ENCODE measurements at regions not wholly inside any gene's neighbourhood (a gene's known extent, or its start where the extent isn't known, plus 50 kb on each side); places are given as distances from the start of the nearest gene placed in this dataset.

DNA sequence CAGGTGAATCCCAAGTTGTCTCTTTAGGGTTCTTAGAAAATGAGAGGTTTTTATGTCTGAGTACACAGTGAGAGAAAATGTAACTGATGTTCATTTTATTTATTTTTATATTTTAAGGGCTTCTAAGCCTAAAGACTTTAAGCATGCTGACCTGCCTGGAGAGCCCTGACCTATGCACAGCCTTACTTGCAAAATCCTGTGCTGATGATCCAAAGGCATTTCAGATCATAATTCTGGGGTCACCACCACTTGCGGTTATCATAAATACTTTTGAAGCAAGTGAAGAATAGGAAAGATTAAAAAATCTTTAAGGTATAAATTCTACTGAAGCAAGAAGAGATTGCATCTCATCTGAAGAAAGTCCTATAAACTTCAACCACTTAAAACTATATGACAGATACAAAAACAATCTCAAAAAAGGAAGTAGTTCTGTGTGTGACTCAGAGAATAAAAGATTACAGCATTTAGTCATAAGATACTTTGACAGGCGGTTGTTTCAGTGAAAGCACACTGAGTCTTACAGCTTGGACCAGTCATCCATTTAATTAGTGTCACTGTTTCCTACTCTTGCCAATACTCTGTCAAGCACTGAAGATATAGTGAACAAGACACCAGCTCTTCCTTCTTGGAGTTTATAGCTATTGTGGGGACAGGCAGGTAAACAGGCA is 245.2 kb upstream of the DIPK2B start:
- TF ChIP-seq, protein P1, sequence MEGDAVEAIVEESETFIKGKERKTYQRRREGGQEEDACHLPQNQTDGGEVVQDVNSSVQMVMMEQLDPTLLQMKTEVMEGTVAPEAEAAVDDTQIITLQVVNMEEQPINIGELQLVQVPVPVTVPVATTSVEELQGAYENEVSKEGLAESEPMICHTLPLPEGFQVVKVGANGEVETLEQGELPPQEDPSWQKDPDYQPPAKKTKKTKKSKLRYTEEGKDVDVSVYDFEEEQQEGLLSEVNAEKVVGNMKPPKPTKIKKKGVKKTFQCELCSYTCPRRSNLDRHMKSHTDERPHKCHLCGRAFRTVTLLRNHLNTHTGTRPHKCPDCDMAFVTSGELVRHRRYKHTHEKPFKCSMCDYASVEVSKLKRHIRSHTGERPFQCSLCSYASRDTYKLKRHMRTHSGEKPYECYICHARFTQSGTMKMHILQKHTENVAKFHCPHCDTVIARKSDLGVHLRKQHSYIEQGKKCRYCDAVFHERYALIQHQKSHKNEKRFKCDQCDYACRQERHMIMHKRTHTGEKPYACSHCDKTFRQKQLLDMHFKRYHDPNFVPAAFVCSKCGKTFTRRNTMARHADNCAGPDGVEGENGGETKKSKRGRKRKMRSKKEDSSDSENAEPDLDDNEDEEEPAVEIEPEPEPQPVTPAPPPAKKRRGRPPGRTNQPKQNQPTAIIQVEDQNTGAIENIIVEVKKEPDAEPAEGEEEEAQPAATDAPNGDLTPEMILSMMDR (conservative IDR thresholded peaks at IDR 0.05; ENCODE audit: low read depth): no peak
- peak; percentile 39 for DNase-seq (ENCODE audit: low spot score)
- peak overlapping the region; percentile 51; the same call in 1 of the 2 replicates for H3K27ac ChIP-seq
- CTCF ChIA-PET: interaction anchor here (0.6 kb wide), 2 partner anchors 61 to 206 kb away, joined by 3 read pairs; no protein-coding TSS in a partner anchor
- POLR2A ChIA-PET (ENCODE audit: low non-redundant PET): no interaction called here

DNA sequence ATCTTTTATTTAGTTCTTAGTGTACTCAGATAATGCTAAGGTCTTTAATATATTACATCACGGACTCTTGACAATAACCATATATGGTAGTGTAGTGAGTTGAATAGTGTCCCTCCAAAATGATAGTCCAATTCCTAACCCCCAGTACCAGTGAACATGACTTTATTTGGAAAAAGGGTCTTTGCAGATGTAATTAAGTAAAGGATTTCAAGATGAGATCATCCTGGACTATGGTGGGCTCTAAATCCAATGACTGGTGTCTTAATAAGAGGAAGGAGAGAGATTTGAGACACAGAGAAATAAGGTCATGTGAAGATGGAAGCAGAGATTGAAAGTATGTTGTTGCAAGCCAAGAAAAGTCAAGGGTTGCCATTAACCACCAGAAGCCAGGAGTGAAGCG is 236.5 kb upstream of the DIPK2B start:
- DNase-seq (ENCODE audit: low spot score): no peak
- H3K27ac ChIP-seq: no peak overlapping the region
- POLR2A ChIA-PET (ENCODE audit: low non-redundant PET): no interaction called here
- CTCF ChIA-PET: interaction anchor here (0.6 kb wide), 1 partner anchor 18 kb away, joined by 4 read pairs; no protein-coding TSS in a partner anchor
- TF ChIP-seq, protein P1 (conservative IDR thresholded peaks at IDR 0.05; ENCODE audit: low read depth): no peak

DNA sequence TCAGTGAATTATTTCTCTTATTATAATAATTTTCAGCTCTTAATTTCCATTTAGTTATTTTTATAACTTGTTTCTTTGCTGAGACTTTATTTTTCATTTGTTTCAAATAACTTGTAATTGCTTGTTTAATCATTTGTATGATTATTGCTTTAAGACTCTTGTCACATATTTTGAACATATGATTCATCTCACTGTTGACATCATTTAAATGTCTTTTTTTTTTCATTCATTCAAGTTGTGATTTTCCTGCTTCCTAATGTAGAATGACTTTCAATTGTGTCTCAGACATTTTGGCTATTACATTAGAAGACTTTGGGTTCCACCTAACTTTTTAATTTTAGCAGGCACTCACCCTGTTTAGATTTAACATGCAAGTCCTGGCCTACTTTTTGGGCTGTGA is 234.8 kb upstream of the DIPK2B start:
- TF ChIP-seq, protein P1 (conservative IDR thresholded peaks at IDR 0.05; ENCODE audit: low read depth): no peak
- CTCF ChIA-PET: interaction anchor here (0.7 kb wide), 1 partner anchor 796 kb away, joined by 5 read pairs; no protein-coding TSS in a partner anchor
- no peak for DNase-seq (ENCODE audit: low spot score)
- no peak overlapping the region for H3K27ac ChIP-seq
- POLR2A ChIA-PET (ENCODE audit: low non-redundant PET): no interaction called here

DNA sequence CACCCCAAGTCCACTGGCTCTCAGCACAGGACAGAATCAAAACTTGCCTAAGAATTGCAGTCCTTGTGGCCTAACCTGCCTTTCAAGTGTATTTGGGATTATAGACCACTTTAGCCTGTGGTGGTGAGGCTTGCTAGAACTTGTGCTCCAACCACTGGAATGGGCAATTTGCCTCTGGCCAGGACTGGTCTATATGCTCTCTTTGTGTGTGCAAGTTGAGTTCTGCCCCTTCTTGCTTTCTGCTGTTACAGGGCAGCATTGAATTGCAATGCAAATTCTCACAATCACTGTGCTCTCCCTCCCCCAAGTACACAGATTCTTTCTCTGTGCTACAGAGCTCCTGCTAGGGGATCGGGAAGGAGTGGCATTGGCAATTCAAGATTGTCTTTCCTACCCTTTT is 233.6 kb upstream of the DIPK2B start:
- TF ChIP-seq, protein P1 (conservative IDR thresholded peaks at IDR 0.05; ENCODE audit: low read depth): no peak
- POLR2A ChIA-PET (ENCODE audit: low non-redundant PET): no interaction called here
- CTCF ChIA-PET: no interaction called here
- peak; percentile 15 for DNase-seq (ENCODE audit: low spot score)
- no peak overlapping the region for H3K27ac ChIP-seq

DNA sequence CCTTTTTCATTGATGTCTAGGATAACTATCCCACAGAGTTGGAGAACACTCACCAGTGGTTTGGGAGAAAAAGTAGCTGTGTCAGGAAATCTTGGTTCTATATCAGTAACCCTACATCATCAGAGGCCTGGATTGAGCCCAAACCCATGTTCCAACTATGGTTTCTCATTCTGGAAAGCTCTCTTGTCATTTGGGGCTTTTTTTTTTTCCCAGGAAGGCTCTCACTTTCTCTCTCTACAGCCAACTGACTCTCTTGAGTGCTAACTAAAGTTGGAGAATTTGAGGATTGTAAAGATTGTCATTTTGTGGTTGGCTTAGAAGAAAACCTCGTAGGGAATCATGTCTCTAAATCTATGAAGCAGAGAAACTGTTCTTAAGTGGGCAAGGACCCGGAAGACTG is 228.2 kb upstream of the DIPK2B start:
- CTCF ChIA-PET: no interaction called here
- no peak overlapping the region for H3K27ac ChIP-seq
- TF ChIP-seq, protein P1 (conservative IDR thresholded peaks at IDR 0.05; ENCODE audit: low read depth): no peak
- no peak for DNase-seq (ENCODE audit: low spot score)
- POLR2A ChIA-PET (ENCODE audit: low non-redundant PET): no interaction called here

DNA sequence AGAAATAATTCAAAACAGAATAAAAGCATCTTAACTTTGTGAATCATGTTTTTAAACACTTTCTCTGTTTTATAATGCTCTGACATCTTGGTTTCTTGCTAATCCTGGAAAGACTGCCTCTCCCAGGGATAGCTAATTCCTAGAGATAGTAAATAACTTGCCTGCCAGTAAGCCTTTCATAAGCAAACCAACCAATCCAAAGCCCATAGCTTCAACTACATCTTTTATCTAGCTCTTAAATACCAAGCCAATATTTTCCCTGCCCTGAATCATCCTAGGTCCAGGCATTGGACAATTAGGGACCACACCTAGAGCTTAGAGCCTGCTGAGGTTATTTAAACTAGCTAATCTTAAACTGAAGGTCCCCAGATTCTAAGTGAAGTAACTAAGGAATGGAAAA is 223.7 kb upstream of the DIPK2B start:
- TF ChIP-seq, protein P1 (conservative IDR thresholded peaks at IDR 0.05; ENCODE audit: low read depth): no peak
- ChIA-PET POLR2A (ENCODE audit: low non-redundant PET) (no interaction called here), CTCF (no interaction called here)
- H3K27ac ChIP-seq: no peak overlapping the region
- no peak for DNase-seq (ENCODE audit: low spot score)

Measured in RWPE1 (cell line).